SH-SY5Y (cell line): ENCODE measurements at regions not wholly inside any gene's neighbourhood (a gene's known extent, or its start where the extent isn't known, plus 50 kb on each side); places are given as distances from the start of the nearest gene placed in this dataset.

Experiments used
- GATA2 ChIP-seq: IDR thresholded peaks from 2 replicates; pipeline ENCODE4 v1.6.1; 2011; ENCODE audit warnings: mild to moderate bottlenecking, low read depth, low read length
- GATA3 ChIP-seq: IDR thresholded peaks from 2 replicates; pipeline ENCODE4 v1.6.1; 2011; ENCODE audit warnings: low read depth, mild to moderate bottlenecking, low read length, moderate library complexity

- TF ChIP-seq GATA3 (no peak), GATA2 (no peak)
Measured at GRCh38 chr2:234133004-234133403, 82.5 kb downstream of the SPP2 start.
